CD4-positive, alpha-beta T cell treated with Interleukin-12 subunit alpha and Interleukin-12 subunit beta, for 1 hour (primary cell): ENCODE measurements at regions not wholly inside any gene's neighbourhood (a gene's known extent, or its start where the extent isn't known, plus 50 kb on each side); places are given as distances from the start of the nearest gene placed in this dataset.
A peak's percentile ranks its signal among the peaks of the same experiment; 100 is the strongest.

ENCODE experiments used
- DNase-seq: peaks from one replicate; pipeline ENCODE4 v3.0.0-alpha.2; 2020

DNA sequence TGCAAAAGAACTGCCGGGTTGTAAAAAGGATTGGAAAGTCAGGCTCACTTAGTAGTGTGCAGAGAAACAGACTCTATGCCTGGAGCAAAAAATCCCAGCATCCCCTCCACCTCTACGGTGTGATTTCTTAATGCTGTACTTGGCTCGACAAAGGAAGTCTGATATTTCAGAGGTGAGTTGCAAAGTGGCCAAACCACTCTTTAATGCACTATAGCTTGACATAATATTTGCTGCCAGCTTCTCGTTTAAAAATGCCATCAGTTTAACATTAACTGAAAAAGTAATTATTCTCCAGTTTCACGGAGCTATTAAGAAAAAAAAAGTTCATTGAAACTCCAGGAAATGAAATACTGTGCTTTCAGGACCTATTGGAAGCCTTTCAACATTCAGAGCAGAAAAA lies 448.3 kb upstream of the ZFP42 start:
- no peak for DNase-seq

GRCh38 chr4:187550256-187550950 lies 445.2 kb upstream of the ZFP42 start:
- DNase-seq, result no peak

- no peak for DNase-seq
Observed at GRCh38 chr4:187552781-187553180, 442.8 kb upstream of the ZFP42 start.

DNA sequence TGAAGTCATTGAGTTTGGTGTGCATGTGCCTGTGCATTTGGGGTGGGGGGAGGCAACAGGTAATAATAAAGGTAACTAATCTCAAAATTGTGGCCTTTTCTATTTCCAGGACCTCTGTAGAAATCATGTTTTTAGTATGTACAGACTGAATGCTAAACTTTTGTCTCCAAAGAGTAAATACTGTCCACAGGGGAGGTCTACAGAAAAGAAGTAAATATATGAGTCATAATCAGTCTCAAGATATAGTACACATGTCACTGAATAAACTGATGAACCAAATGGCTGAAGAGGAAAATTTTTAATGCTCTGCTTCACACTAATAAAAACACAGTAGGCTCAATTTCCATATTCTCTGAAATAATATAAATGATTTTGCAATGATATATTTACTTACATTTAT lies 440.4 kb upstream of the ZFP42 start:
- DNase-seq, result no peak

GRCh38 chr4:187558391-187558790 lies 437.2 kb upstream of the ZFP42 start:
- no peak for DNase-seq

DNA sequence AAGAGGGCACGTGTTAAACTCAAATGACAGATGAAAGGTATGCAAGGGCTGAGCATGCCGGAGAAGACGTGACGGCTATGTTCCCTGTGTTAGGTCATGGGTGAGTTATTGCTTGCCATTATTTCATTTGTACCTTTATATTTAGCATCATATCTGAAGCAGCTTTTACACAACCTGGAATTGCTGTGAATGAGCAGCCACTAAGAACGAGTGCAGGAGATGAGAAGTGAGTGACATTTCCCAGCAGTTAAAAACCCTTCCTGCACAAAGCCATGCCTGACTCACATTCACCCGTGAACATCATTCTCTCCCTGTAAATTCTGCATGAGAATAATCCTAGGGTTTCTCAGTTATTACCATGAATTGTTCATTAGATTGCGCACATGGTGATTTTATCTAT lies 433.2 kb upstream of the ZFP42 start:
- DNase-seq, result no peak

DNA sequence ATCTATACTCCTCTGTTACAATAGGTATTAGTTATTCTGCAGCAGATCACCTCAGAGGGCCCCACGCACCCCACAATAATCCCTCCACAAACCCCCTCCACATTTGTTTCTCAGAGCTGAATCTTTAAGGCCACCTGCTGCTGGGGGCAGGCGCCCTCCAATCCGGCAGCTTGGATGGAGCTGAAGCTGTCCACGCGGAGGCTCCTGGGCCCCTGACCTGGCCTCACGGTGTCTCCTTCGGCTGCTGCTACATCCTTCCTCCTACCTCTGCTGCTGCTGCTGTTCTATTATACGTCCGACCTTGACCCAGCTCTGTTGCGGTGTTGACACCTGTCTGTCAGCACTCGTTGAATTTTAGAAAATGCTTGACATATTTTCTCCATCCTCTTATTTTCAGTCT lies 430.2 kb upstream of the ZFP42 start:
- no peak for DNase-seq

GRCh38 chr4:187569871-187570270 lies 425.7 kb upstream of the ZFP42 start:
- no peak for DNase-seq

DNA sequence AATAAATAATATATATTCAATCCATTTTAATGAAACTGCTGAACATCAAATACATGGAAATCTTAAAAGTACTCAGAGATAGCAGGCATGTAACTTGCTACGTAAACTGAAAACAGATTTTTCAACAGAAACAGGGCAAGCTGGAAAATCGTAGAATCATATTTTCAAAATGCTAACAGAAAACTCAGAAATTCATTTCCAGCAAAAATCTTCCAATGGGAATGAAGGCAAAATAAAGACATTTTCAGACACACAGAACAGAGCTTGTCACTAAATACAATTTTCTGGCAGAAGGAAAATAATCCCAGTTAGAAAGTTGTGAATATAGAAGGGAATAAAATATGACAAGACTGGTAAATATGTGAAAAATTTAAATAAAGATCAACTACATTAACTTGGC lies 419.9 kb upstream of the ZFP42 start:
- DNase-seq, result no peak

- no peak for DNase-seq
Observed at GRCh38 chr4:187576751-187577150, 418.8 kb upstream of the ZFP42 start.

GRCh38 chr4:187577941-187578480 lies 417.6 kb upstream of the ZFP42 start:
- no peak for DNase-seq

- no peak for DNase-seq
Observed at GRCh38 chr4:187586892-187587291, 408.7 kb upstream of the ZFP42 start.

DNA sequence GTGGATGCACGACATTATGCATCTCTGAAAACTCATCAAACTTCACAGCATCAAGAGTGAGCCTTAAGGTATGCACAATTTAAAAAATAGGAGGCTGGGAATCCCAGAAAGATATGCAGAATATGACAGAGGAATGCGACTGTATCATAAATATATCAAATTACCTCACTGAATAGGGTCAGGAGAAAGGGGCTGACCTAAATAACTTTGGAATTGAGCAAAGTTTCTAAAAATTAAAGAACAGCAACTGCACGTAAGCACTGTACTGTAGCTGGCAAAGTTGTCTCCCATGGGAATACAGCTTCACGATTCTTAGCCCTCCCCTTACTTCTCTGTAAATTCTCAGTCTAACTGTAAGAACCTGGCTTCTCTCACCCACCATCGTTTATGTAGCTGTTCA lies 397.4 kb upstream of the ZFP42 start:
- DNase-seq, result no peak

DNA sequence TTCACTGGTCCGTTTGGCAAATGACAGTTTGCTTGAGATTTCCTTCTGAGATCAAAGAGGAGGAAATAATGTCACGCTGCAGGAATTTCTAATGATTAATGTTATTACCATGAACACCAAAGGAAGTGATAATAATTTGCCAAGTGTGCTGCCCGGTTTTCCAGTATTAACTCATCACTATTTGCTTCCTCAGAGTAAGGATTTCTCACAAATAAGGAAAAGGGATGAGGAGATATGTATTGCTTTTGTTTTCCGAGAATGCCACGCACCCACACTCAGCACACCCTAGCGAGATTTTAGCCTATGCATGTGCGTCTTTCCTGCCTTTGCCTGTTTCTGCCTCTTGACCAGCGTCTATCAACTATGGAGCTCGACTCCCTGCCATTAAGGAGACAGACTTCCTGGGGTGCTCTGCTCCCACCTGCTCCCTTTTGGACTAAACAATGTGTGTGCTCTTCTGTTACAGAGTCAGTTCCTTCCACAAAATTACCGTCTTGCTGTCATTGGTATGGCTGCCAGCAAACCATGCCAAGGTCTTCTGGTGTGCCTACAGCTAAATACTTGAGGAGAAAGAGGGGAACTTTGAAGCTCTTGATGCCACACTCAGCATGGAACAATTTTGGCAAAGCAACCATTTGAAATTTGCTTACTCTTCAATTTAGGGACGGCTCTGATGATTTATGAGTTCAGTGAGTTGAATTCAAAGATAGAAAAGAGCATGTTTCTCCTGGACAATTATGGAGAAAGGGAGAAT lies 393.1 kb upstream of the ZFP42 start:
- no peak for DNase-seq

DNA sequence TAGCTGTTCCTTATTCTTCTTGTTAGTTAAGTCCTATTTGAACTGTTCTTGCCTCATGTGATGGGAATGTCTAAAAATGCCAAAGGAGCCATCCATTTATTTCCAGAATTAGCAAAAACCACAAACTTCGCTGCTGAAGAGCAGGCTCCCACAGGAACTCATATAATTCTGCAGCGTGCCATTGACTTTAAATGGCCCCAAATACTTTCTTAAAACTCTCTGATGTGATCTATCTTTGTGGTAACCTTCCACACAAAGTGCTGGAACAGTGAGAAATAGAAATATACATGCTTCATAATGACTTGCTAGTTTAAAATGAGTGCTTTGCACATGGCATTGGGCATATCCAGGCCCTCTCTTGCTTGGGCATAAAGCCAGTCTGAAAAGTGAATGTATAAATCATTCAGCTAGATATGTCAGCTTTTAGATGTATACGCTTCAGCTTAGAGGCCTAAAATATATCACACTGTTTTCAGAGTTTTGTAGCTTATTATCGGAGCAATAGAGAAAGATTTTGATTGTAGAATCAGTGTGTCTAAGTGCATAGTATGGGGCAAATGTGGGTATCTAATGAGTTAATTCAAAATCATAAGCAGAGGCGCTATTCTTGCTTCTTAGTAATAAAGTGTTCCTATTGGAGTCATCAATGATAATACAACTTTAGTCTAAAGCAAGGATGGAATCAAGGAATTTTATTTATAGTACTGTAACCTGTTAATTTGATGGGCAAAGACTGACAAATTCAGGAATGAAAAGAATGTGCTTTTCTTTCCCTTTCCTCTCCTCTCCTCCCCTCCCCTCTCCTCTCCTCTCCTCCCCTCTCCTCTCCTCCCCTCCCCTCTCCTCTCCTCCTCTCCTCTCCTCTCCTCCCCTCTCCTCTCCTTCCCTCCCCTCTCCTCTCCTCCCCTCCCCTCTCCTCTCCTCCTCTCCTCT lies 392.2 kb upstream of the ZFP42 start:
- no peak for DNase-seq

DNA sequence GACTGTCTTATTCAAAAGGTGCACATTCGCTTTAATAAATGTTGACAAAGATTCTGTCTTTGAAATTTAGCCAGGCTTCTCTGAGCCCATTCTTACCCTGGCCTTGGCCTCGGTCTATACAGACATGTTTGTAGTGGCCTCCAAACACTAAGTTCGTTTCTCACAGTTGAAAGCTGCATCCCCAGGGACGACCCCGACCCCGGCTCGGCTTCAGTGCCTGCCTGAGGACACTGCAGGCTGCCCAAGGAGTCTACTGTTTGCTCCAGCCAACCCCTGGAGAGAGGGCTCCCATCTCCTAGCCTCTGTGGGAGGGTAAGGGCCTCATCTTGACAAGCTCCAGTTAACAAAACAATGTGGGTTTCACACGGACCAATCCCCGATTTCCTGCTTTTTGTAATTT lies 390.6 kb upstream of the ZFP42 start:
- no peak for DNase-seq

DNA sequence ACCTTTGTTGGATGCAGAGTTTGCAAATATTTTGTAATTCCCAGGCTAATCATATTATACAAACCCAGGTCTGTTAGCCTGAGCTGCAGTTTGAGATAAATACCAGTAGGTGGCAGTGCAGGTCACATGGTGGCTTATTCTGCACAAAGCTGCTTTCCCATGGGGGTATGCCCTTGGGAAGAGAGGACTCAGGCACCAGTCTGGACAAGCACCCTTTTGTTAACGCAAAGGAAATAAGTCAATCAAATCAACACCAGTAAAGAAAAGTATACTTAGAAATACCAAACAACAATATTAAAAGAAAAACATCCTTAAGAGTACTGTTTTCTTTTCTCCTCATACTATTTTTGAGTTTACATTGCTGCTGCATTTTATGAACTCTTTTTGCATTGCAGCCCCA lies 389.0 kb upstream of the ZFP42 start:
- peak; percentile 3 for DNase-seq

GRCh38 chr4:187608001-187608421 lies 387.6 kb upstream of the ZFP42 start:
- DNase-seq, result no peak

DNA sequence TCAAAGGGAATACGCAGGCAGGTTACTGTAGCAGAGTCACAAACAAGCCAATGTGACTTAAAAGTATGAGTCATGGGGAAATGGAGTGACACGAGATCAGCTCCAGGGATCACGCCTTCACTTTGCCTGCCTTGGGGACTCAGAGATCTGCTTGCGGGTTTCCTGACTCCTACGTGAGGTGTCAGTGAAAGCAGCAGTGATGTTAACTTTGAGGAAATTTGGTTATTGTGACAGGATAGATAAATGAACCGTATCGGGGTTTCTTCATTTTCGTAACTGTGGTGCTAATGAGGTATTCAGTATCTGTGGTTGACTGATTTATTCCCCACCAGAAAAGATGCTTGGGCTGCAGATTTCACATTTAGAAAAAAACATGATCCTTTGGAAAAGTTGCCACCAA lies 383.3 kb upstream of the ZFP42 start:
- no peak for DNase-seq

- DNase-seq, result no peak
Observed at GRCh38 chr4:187613089-187613839, 382.3 kb upstream of the ZFP42 start.

DNA sequence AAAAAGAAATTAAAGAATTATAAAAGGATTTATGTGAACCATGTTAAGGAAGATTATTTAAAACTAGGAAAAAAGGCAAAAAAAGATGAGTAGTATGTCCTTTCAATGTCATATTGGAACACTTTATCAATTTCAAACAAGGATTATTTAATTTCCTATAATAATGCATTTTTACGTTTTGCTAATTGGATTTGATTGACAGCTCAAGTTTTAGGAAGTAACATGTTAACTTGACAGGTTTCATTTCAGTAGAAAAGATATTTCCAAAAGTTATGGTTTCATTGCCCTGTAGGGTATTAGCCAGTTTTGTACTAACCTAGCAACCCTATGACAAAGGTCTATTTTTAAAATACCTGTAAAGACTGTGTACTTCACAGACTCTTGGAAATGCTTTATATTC lies 379.6 kb upstream of the ZFP42 start:
- no peak for DNase-seq

GRCh38 chr4:187617113-187617512 lies 378.5 kb upstream of the ZFP42 start:
- no peak for DNase-seq
